ENCODE measurements at regions not wholly inside any gene's neighbourhood (a gene's known extent, or its start where the extent isn't known, plus 50 kb on each side); places are given as distances from the start of the nearest gene placed in this dataset.
A peak's percentile ranks its signal among the peaks of the same experiment; 100 is the strongest.

GRCh38 chr2:217623281-217623912, 379.4 kb downstream of the TNS1 start:
- no peak overlapping the region for H3K27ac ChIP-seq
- H3K36me3 ChIP-seq: no peaks in the 10 kb centered on the region
- no peaks in the 10 kb centered on the region for H3K27me3 ChIP-seq
- H3K9me3 ChIP-seq (ENCODE audit: low read depth): no peaks in the 10 kb centered on the region
- H3K4me3 ChIP-seq: no peak overlapping the region
- DNase-seq (ENCODE audit: low read depth in 1 of 2, low spot score in 1 of 2): no peak
- no peak for TF ChIP-seq CTCF (IDR thresholded peaks at IDR 0.05; ENCODE audit: low read depth, low read length)
- H3K4me1 ChIP-seq (ENCODE audit: low read depth): peaks cover 22% of the 10 kb centered on the region

- DNase-seq (ENCODE audit: low read depth in 1 of 2, low spot score in 1 of 2): peak in 1 of 2 donors; percentile 26
- peaks cover 27% of the 10 kb centered on the region for H3K4me1 ChIP-seq (ENCODE audit: low read depth)
- no peak overlapping the region for H3K4me3 ChIP-seq
- no peaks in the 10 kb centered on the region for H3K36me3 ChIP-seq
- H3K9me3 ChIP-seq (ENCODE audit: low read depth): no peaks in the 10 kb centered on the region
- H3K27ac ChIP-seq: peak overlapping the region; percentile 21
- no peak for TF ChIP-seq CTCF (IDR thresholded peaks at IDR 0.05; ENCODE audit: low read depth, low read length)
- H3K27me3 ChIP-seq: no peaks in the 10 kb centered on the region
Measured at GRCh38 chr2:217622205-217623060, 380.4 kb downstream of the TNS1 start.

DNA sequence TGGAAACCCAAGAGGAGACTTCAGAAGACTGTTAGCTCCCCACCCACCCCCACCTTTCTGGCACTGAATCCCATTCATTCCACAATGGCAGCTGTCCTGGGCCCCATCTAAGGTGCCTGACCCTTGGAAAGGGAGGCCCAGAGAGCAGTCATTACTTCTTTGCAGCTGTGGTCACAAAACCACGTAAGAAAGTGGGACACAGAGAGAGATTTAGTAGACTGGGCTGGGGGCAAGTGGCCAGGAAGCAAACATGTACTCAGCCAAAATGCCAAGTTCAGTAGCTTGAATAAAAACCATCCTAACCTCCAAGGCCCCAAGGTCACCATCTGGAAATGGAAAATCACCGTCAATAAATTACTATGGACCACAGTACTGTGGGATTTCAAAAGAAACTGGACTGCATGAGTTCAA, 381.4 kb downstream of the TNS1 start:
- Histone ChIP-seq H3K36me3 (no peaks in the 10 kb centered on the region), H3K9me3 (ENCODE audit: low read depth) (no peaks in the 10 kb centered on the region), H3K4me3 (no peak overlapping the region), H3K27me3 (no peaks in the 10 kb centered on the region), H3K27ac (no peak overlapping the region), H3K4me1 (ENCODE audit: low read depth) (peaks cover 33% of the 10 kb centered on the region)
- no peak for TF ChIP-seq CTCF (IDR thresholded peaks at IDR 0.05; ENCODE audit: low read depth, low read length)
- DNase-seq (ENCODE audit: low read depth in 1 of 2, low spot score in 1 of 2): no peak

GRCh38 chr2:217618744-217619143, 384.1 kb downstream of the TNS1 start:
- H3K4me3 ChIP-seq: no peak overlapping the region
- H3K4me1 ChIP-seq (ENCODE audit: low read depth): peaks cover 33% of the 10 kb centered on the region
- DNase-seq (ENCODE audit: low read depth in 1 of 2, low spot score in 1 of 2): no peak
- H3K9me3 ChIP-seq (ENCODE audit: low read depth): no peaks in the 10 kb centered on the region
- no peak for TF ChIP-seq CTCF (IDR thresholded peaks at IDR 0.05; ENCODE audit: low read depth, low read length)
- no peaks in the 10 kb centered on the region for H3K27me3 ChIP-seq
- H3K36me3 ChIP-seq: no peaks in the 10 kb centered on the region
- H3K27ac ChIP-seq: no peak overlapping the region

- TF ChIP-seq CTCF (IDR thresholded peaks at IDR 0.05; ENCODE audit: low read depth, low read length): no peak
- Histone ChIP-seq H3K36me3 (no peaks in the 10 kb centered on the region), H3K4me1 (ENCODE audit: low read depth) (peaks cover 28% of the 10 kb centered on the region), H3K4me3 (no peak overlapping the region), H3K9me3 (ENCODE audit: low read depth) (no peaks in the 10 kb centered on the region), H3K27me3 (no peaks in the 10 kb centered on the region), H3K27ac (no peak overlapping the region)
- no peak for DNase-seq (ENCODE audit: low read depth in 1 of 2, low spot score in 1 of 2)
Measured at GRCh38 chr2:217617616-217618022, 385.2 kb downstream of the TNS1 start.
